Liver (tissue), 8 donors: ENCODE measurements at regions not wholly inside any gene's neighbourhood (a gene's known extent, or its start where the extent isn't known, plus 50 kb on each side); places are given as distances from the start of the nearest gene placed in this dataset.

Source experiments
- DNase-seq: peaks from one replicate; pipeline ENCODE4 v3.0.0-alpha.2; 2017; ENCODE audit warnings: low spot score
- H3K27ac ChIP-seq, 2 donors: one replicate each; pipeline ENCODE4 v1.7.0; 2013; ENCODE audit warnings: inconsistent platforms in 2 of 2, low read length in 2 of 2, control low read depth in 1 of 2, low read depth in 1 of 2, mild to moderate bottlenecking in 1 of 2
- H3K27me3 ChIP-seq, 4 donors: one replicate each; pipeline versions ENCODE4 v1.6.1 to v1.7.0; 2013; ENCODE audit warnings: low read length in 3 of 4, inconsistent platforms in 1 of 4, mild to moderate bottlenecking in 1 of 4, moderate library complexity in 1 of 4; ENCODE audit not compliant: control insufficient read depth in 4 of 4, insufficient read depth in 4 of 4
- H3K36me3 ChIP-seq, 4 donors: one replicate each; pipeline versions ENCODE4 v1.6.1 to v1.7.0; 2013; ENCODE audit warnings: low read length in 3 of 4, mild to moderate bottlenecking in 3 of 4, low read depth in 1 of 4, moderate library complexity in 1 of 4; ENCODE audit not compliant: control insufficient read depth in 4 of 4, insufficient read depth in 3 of 4
- H3K4me1 ChIP-seq, 4 donors: one replicate each; pipeline versions ENCODE4 v1.6.1 to v1.7.0; 2013; ENCODE audit warnings: low read length in 3 of 4, mild to moderate bottlenecking in 3 of 4, moderate library complexity in 1 of 4; ENCODE audit not compliant: control insufficient read depth in 4 of 4, insufficient read depth in 4 of 4
- H3K4me3 ChIP-seq, 3 donors: one replicate each; pipeline versions ENCODE4 v1.6.1 to v1.7.0; 2013; ENCODE audit warnings: low read length in 3 of 3, control low read depth in 1 of 3, low read depth in 1 of 3, mild to moderate bottlenecking in 1 of 3
- H3K9ac ChIP-seq, 2 donors: one replicate each; pipeline ENCODE4 v1.7.0; 2013; ENCODE audit warnings: low read length in 2 of 2, mild to moderate bottlenecking in 2 of 2, moderate library complexity in 2 of 2, control low read depth in 1 of 2, low read depth in 1 of 2
- H3K9me3 ChIP-seq, 4 donors: one replicate each; pipeline versions ENCODE4 v1.6.1 to v1.7.0; 2013; ENCODE audit warnings: low read length in 3 of 4; ENCODE audit not compliant: control insufficient read depth in 4 of 4
- EGR1 ChIP-seq, 2 donors: IDR thresholded peaks; 2 replicates each; pipeline ENCODE4 v1.6.1; 2016 to 2018; ENCODE audit warnings: antibody characterized with exemption in 2 of 2, low read depth in 2 of 2
- FOXA1 ChIP-seq: IDR thresholded peaks from 2 replicates; pipeline ENCODE4 v1.6.1; 2016; ENCODE audit warnings: antibody characterized with exemption
- JUND ChIP-seq, 2 donors: IDR thresholded peaks; 2 replicates each; pipeline ENCODE4 v1.6.1; 2016; ENCODE audit warnings: antibody characterized with exemption in 2 of 2
- SP1 ChIP-seq: IDR thresholded peaks from 2 replicates; pipeline ENCODE4 v1.6.1; 2018; ENCODE audit warnings: antibody characterized with exemption, mild to moderate bottlenecking
- WGBS: extraction: QIAGEN DNeasy Blood & Tissue Kit; methylation state at CpG from one replicate; pipeline ENCODE4 v1.1.7; 2013; 5-methylcytosine and 5-hydroxymethylcytosine counted together
- TF ChIP-seq, protein P1 (sequence below): IDR thresholded peaks from 2 replicates; pipeline ENCODE4 v1.6.1; 2016; ENCODE audit warnings: antibody characterized with exemption, mild to moderate bottlenecking
- TF ChIP-seq, protein P2 (sequence below): fragments of 150-350 bp; IDR thresholded peaks from 2 replicates; pipeline ENCODE4 v1.5.1; 2017; ENCODE audit warnings: improper control_type of control experiment, low read depth, low read length; ENCODE audit not compliant: missing input control
- donor health status: healthy.
- donor health status: healthy.
- donor health status: healthy.
- donor health status: healthy.
- donor health status: healthy.

DNA sequence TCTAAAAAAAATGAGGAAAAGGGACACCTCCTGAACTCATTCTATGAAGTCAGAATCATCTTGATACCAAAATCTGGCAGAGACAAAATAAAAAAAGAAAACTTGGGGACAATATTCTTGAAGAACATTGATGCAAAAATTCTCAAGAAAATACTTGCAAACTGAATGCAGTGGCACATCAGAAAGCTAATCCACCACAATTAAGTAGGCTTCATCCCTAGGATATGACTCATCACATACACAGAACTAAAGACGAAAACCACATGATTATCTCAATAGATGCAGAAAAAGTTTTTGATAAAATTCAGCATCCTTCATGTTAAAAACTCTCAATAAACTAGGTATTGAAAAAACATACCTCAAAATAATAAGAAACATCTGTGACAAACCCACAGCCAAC lies 98.3 kb downstream of the FAM47B start (continued):
- TF ChIP-seq, protein P1, sequence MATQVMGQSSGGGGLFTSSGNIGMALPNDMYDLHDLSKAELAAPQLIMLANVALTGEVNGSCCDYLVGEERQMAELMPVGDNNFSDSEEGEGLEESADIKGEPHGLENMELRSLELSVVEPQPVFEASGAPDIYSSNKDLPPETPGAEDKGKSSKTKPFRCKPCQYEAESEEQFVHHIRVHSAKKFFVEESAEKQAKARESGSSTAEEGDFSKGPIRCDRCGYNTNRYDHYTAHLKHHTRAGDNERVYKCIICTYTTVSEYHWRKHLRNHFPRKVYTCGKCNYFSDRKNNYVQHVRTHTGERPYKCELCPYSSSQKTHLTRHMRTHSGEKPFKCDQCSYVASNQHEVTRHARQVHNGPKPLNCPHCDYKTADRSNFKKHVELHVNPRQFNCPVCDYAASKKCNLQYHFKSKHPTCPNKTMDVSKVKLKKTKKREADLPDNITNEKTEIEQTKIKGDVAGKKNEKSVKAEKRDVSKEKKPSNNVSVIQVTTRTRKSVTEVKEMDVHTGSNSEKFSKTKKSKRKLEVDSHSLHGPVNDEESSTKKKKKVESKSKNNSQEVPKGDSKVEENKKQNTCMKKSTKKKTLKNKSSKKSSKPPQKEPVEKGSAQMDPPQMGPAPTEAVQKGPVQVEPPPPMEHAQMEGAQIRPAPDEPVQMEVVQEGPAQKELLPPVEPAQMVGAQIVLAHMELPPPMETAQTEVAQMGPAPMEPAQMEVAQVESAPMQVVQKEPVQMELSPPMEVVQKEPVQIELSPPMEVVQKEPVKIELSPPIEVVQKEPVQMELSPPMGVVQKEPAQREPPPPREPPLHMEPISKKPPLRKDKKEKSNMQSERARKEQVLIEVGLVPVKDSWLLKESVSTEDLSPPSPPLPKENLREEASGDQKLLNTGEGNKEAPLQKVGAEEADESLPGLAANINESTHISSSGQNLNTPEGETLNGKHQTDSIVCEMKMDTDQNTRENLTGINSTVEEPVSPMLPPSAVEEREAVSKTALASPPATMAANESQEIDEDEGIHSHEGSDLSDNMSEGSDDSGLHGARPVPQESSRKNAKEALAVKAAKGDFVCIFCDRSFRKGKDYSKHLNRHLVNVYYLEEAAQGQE = no peak

DNA sequence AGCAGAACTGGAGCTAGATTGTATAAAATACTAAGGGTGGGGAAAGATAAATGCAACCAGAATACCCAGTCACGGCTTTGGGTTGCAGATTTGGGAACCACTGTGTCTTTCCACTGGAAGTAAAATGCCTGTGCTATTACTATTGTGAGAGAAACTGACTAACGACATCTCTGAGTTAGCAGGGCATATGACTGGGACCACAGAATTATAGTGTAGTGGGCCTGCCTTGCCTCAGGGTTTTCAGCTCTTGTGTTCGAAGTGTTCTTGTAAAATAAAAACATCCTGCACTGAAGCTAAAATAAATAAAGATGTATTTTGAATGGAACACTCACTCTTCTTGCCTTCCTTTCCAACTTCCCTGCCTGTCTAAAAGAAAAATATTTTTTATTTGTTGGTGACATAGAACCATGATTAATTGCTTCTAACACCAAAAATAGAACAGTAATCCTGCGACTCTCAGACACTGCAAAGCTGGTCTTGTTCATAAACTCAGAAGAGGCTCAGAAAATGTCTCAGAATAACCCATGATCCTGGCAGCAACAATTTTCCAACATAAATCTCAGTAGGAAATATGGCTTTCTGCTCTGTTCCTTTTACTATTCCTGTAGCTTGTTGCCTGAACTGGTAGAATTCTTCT lies 104.2 kb downstream of the FAM47B start:
- no peak for DNase-seq
- H3K4me1 ChIP-seq = no peaks in the 10 kb centered on the region
- no peak overlapping the region for H3K9ac ChIP-seq
- no peaks in the 10 kb centered on the region for H3K27me3 ChIP-seq
- TF ChIP-seq, protein P2, sequence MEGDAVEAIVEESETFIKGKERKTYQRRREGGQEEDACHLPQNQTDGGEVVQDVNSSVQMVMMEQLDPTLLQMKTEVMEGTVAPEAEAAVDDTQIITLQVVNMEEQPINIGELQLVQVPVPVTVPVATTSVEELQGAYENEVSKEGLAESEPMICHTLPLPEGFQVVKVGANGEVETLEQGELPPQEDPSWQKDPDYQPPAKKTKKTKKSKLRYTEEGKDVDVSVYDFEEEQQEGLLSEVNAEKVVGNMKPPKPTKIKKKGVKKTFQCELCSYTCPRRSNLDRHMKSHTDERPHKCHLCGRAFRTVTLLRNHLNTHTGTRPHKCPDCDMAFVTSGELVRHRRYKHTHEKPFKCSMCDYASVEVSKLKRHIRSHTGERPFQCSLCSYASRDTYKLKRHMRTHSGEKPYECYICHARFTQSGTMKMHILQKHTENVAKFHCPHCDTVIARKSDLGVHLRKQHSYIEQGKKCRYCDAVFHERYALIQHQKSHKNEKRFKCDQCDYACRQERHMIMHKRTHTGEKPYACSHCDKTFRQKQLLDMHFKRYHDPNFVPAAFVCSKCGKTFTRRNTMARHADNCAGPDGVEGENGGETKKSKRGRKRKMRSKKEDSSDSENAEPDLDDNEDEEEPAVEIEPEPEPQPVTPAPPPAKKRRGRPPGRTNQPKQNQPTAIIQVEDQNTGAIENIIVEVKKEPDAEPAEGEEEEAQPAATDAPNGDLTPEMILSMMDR = no peak
- no peak for TF ChIP-seq JUND (IDR thresholded peaks at IDR 0.05)
- TF ChIP-seq EGR1 (IDR thresholded peaks at IDR 0.05; ENCODE audit: low read depth in 2 of 2) = no peak
- no peak for TF ChIP-seq SP1
- TF ChIP-seq FOXA1 = no peak
- TF ChIP-seq, protein P1 = no peak
- no peaks in the 10 kb centered on the region for H3K36me3 ChIP-seq
- 60% methylated on average over 4 of the region's 4 CpGs for WGBS
- no peak overlapping the region for H3K27ac ChIP-seq
- no peak overlapping the region for H3K4me3 ChIP-seq
- peaks cover 0 to 2% (median 0%) of the 10 kb centered on the region in 4 donors for H3K9me3 ChIP-seq

DNA sequence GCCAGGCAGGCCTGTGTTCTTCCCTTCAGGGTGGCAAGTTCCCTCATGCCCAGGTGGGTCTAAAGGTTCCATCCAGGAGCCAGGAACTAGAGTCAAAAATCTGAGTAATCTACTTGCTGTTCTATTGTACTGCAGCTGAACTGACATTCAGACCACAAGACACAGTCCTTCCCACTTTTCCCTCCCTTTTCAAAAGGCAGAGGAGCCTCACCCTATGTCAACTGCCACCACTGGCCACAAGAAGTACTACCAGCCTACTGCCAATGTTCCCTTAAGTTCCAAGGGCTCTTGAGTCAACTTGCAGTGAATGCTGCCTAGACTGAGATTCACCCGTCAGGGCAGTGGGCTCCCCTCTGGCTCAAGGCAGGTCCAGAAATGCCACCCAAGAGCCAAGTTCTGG lies 133.5 kb downstream of the FAM47B start:
- no peaks in the 10 kb centered on the region for H3K9me3 ChIP-seq
- H3K4me3 ChIP-seq = no peak overlapping the region
- TF ChIP-seq SP1 = no peak
- no peak for TF ChIP-seq EGR1 (IDR thresholded peaks at IDR 0.05; ENCODE audit: low read depth in 2 of 2)
- no peak overlapping the region for H3K9ac ChIP-seq
- DNase-seq = no peak
- H3K36me3 ChIP-seq = no peaks in the 10 kb centered on the region
- no peaks in the 10 kb centered on the region for H3K4me1 ChIP-seq
- no peak overlapping the region for H3K27ac ChIP-seq
- H3K27me3 ChIP-seq = no peaks in the 10 kb centered on the region
- WGBS = 90% methylated on average over 1 of the region's 1 CpG
